ENCODE measurements at regions not wholly inside any gene's neighbourhood (a gene's known extent, or its start where the extent isn't known, plus 50 kb on each side); places are given as distances from the start of the nearest gene placed in this dataset.
"Not testable (repeated sequence)": the region's sequence is repeated elsewhere in the genome, so short reads cannot be mapped to it uniquely, and the experiment has no call there.

DNA sequence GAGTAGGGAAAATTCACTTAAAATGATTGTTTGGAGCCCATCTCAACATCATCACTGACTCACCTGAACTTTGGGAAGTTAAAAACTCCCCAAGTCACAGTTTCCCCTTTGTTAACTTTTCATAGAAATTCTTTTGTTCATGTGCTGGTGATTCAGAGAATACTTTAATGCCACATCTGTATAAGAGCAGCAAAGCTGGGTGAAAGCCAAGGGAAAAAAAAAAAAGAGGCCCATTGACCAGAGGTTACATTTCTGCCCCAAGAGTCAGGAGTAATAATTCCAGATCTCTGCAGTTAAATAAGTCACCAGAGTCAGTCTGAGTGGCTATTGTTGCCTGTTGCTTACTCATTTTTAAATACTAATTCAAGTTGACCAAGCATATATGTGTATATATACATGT lies 136.4 kb upstream of the LGR5 start:
- intact Hi-C loops (cut with DNase I): no loop called here
- ATAC-seq: no peak
- no peak for DNase-seq (ENCODE audit: low spot score)

GRCh38 chr12:71300772-71301675 lies 138.6 kb upstream of the LGR5 start:
- no peak for ATAC-seq
- intact Hi-C loops (cut with DNase I): no loop called here

DNA sequence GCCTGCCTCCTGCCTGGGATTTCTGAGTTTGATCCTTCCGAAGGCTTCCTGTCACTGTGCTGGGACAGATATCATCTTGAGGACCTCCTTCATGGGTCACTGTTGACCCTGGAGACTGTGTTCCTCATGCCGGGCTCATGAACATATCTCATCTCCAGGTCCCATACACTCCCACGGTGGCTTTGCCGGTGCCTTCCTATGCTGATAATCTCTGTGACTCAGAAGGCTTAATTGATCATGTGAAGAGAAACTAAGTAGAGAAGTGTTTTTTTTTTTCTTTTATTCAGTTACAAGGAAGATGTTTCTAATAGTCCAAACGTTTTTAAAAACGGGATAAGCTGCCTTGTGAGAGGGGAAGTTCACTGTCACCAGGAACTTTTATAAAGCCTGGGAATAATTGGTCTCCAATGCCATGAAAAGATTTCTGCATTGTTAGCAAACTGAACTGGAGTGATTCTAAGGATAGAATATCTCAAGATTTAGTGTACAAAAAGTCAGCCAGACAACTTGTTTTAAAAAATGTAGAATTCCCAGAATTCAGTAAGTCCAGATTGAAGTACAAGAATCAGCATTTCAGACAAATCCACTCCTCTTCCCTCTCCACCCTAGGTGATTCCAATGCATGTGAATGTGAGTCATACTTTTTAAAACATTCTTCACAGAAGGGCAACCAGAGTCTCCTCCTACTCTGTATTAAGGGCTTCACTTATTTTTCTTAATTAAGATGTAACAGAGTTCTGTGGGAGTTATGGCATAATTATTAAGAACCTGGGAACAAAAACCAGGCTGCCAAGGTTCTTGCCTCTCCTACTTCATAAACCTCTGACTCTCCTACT lies 139.8 kb upstream of the LGR5 start:
- no peak for ATAC-seq
- DNase-seq (ENCODE audit: low spot score): no peak
- intact Hi-C loops (cut with DNase I): no loop called here

More at GRCh38 chr12:71300772-71301675, 138.6 kb upstream of the LGR5 start:
- no peak for DNase-seq (ENCODE audit: low spot score)

GRCh38 chr12:71297930-71298329 lies 140.1 kb upstream of the TSPAN8 start:
- no peak for DNase-seq (ENCODE audit: low spot score)
- no peak for ATAC-seq
- intact Hi-C loops (cut with DNase I): no loop called here

DNA sequence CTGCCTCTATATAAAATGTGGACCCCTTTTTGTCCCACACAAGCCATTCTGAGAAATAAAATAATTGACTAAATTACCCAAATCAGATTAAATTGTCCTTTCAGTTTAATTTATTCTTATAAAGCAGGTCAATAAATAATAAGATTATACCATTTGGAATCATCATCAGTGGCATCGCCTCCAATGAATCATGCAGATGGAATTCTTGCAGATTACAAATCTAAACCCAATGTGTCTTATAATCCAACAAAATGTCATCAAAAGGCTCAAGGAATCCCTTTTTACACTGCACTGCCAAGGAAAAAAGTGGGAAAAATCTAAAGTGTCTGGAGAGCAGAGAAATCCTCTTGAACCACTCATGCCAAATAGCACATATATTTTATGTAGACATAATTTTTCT lies 138.2 kb upstream of the TSPAN8 start:
- intact Hi-C loops (cut with DNase I): no loop called here
- no peak for ATAC-seq
- DNase-seq (ENCODE audit: low spot score): no peak

DNA sequence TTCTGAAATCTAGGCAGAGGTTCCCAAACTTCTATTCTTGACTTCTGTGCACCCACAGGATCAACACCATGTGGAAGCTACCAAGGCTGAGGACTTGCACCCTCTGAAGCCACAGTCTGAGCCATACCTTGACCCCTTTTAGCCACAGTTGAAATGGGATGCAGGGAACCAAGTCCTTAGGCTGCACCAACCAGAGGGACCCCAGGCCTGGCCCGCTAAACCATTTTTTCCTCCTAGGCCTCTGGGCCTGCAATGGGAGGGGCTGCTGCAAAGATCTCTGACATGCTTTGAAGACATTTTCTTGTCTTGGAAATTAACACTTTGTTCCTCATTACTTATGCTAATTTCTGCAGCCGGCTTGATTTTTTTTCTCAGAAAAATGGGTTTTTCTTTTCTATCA lies 133.9 kb upstream of the TSPAN8 start:
- intact Hi-C loops (cut with DNase I): no loop called here
- ATAC-seq (no peak), DNase-seq (ENCODE audit: low spot score) (no peak)

GRCh38 chr12:71283883-71284282 lies 126.1 kb upstream of the TSPAN8 start:
- ATAC-seq (no peak), DNase-seq (ENCODE audit: low spot score) (no peak)
- intact Hi-C loops (cut with DNase I): no loop called here

GRCh38 chr12:71282925-71283324 lies 125.1 kb upstream of the TSPAN8 start:
- DNase-seq (ENCODE audit: low spot score): no peak
- intact Hi-C loops (cut with DNase I): no loop called here
- no peak for ATAC-seq

GRCh38 chr12:71282020-71282419 lies 124.2 kb upstream of the TSPAN8 start:
- intact Hi-C loops (cut with DNase I): no loop called here
- DNase-seq (ENCODE audit: low spot score): no peak
- ATAC-seq: no peak

DNA sequence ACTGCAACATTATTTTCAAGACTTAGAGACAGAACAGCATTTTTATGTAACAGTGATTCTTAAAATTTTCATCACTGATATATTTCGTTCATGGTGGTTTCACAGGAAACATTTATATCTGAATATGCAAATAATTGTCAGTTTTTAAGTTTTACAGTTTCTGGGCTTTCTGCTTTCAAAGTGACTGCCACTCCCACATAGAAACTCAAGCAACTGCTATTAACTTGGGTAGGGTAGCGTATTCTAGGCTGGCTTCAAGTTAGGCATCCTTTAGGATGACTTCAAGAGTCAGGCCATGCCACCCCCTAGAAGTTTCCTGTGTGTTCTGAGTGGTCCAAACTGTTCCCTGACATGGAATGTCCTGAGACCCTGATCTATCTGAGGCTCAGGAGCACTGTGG lies 123.6 kb upstream of the TSPAN8 start:
- no peak for DNase-seq (ENCODE audit: low spot score)
- intact Hi-C loops (cut with DNase I): no loop called here
- ATAC-seq: no peak

- intact Hi-C loops (cut with DNase I): no loop called here
- ATAC-seq: no peak
These were observed 120.1 kb upstream of the TSPAN8 start for GRCh38 chr12:71277866-71278265.

DNA sequence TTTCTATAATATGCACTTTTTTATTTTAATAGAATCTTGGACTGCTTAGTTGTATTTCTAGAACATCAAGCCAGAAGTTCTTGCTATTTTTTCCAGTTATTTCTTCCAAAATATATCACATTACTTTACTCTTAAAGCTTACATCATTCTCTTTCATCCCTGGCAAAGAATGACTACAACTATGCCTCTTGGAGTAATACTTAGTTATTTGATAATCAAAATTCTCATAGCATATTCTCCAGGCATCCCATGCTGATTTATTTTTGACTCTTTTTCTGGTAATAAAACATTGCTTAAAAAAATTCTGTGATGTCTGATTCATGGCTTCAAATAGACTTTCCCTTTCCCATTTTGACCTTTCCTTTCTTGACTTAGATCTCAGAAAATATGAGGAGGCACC lies 118.7 kb upstream of the TSPAN8 start:
- no peak for DNase-seq (ENCODE audit: low spot score)
- ATAC-seq: no peak

More at GRCh38 chr12:71277866-71278265, 120.1 kb upstream of the TSPAN8 start:
- DNase-seq (ENCODE audit: low spot score): no peak

GRCh38 chr12:71270794-71271193 lies 113.0 kb upstream of the TSPAN8 start:
- ATAC-seq; DNase-seq (ENCODE audit: low spot score); intact Hi-C loops (cut with DNase I): not testable (repeated sequence)

More for the DNA sequence above, 118.7 kb upstream of the TSPAN8 start:
- intact Hi-C loops (cut with DNase I): no loop called here

DNA sequence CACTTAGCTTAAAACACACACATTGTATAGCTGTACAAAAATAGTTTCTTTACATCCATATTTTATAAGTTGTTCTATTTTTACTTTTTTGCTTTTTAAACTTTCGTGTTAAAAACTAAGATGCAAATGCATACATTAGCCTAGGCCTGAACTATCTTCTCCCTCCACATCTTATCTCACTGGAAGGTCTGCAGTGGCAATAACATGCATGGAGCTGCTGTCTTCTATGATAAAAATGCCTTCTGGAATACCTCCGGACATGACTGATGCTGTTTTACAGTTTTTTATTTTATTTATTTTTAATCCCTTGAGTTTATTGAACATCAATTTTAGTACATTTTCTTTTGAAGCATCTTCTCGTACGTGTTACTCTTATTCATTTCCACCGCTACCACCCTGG lies 112.3 kb upstream of the TSPAN8 start:
- intact Hi-C loops (cut with DNase I): no loop called here
- ATAC-seq (no peak), DNase-seq (ENCODE audit: low spot score) (no peak)

- ATAC-seq (no peak), DNase-seq (ENCODE audit: low spot score) (no peak)
- intact Hi-C loops (cut with DNase I): no loop called here
These were observed 111.4 kb upstream of the TSPAN8 start for GRCh38 chr12:71269281-71269598.

DNA sequence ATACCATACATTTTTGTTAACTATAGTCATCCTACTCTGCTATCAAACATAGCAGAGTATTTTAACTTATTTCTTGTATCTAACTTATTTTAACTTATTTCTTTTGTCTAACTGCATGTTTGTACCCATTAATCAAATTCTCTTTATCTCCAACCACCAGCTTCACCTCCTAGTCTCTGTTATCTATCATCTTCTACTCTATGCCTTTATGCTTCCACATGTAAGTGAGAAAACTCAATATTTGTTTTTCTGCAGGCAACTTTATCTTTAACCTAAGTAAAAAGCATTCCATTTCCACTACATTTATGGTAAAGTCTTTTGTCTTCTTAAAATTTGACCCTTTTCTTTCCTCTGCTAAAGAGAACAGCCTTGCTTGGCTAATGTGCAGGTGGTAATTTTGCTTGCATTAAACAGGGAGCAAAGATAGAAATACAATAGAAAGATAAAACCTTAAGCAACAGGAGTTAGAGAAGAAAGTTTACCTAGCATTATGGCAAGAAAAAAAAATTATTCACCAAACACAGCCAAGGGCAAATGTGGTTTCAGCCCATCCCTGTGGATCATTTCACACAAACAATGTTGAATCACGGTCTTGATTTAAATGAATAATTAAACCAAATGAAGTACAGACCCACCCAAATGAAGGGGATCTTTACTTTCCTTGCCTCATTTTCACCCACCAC lies 110.9 kb upstream of the TSPAN8 start:
- ATAC-seq (no peak), DNase-seq (ENCODE audit: low spot score) (no peak)
- intact Hi-C loops (cut with DNase I): no loop called here

DNA sequence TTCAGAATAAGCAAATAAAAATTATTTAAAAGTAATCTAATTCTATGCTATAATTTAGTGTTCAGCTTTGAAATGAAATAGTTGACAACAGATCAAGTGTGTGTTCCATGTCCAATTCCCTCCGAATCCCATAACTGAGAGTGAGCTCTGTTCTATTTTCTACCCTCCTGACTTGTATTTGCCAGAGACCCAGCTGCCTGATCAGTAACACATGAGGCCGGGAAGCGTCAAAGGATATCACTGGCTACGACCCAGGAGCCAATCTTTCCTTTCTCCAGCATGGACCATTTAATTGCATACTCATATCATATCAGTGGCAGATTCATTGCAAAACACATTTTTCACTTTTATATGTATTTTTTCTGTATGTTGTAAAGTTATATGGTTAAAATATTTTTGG lies 108.8 kb upstream of the TSPAN8 start:
- ATAC-seq (no peak), DNase-seq (ENCODE audit: low spot score) (no peak)
- intact Hi-C loops (cut with DNase I): no loop called here

- DNase-seq (ENCODE audit: low spot score); ATAC-seq; intact Hi-C loops (cut with DNase I): not testable (repeated sequence)
These were observed 107.9 kb upstream of the TSPAN8 start for GRCh38 chr12:71265731-71266130.

GRCh38 chr12:71262466-71262865 lies 104.7 kb upstream of the TSPAN8 start:
- intact Hi-C loops (cut with DNase I): no loop called here
- DNase-seq (ENCODE audit: low spot score) (no peak), ATAC-seq (no peak)

GRCh38 chr12:71252473-71252872 lies 94.7 kb upstream of the TSPAN8 start:
- DNase-seq (ENCODE audit: low spot score): no peak
- intact Hi-C loops (cut with DNase I): no loop called here
- ATAC-seq: no peak

Data from sciatic nerve (tissue), 2 donors.